Skeletal muscle tissue (tissue), 3 donors: ENCODE measurements at regions not wholly inside any gene's neighbourhood (a gene's known extent, or its start where the extent isn't known, plus 50 kb on each side); places are given as distances from the start of the nearest gene placed in this dataset.

ENCODE experiments used
- H3K27ac ChIP-seq: one replicate; pipeline ENCODE4 v1.7.0; 2013; ENCODE audit warnings: mild to moderate bottlenecking, low read depth, low read length, inconsistent platforms
- H3K27me3 ChIP-seq, 3 donors: one replicate each; pipeline ENCODE4 v1.7.0; 2013; ENCODE audit warnings: low read length in 3 of 3; ENCODE audit not compliant: control insufficient read depth in 3 of 3, insufficient read depth in 3 of 3
- H3K36me3 ChIP-seq, 3 donors: one replicate each; pipeline ENCODE4 v1.7.0; 2013; ENCODE audit warnings: low read length in 3 of 3; ENCODE audit not compliant: control insufficient read depth in 3 of 3, insufficient read depth in 3 of 3
- H3K4me1 ChIP-seq, 3 donors: one replicate each; pipeline ENCODE4 v1.7.0; 2013; ENCODE audit warnings: low read length in 3 of 3, mild to moderate bottlenecking in 3 of 3; ENCODE audit not compliant: control insufficient read depth in 3 of 3, insufficient read depth in 3 of 3
- H3K4me3 ChIP-seq, 3 donors: one replicate each; pipeline ENCODE4 v1.7.0; 2013; ENCODE audit warnings: low read length in 3 of 3
- H3K9ac ChIP-seq, 3 donors: one replicate each; pipeline ENCODE4 v1.7.0; 2013; ENCODE audit warnings: low read length in 3 of 3, mild to moderate bottlenecking in 3 of 3, moderate library complexity in 2 of 3, low read depth in 1 of 3
- H3K9me3 ChIP-seq, 3 donors: one replicate each; pipeline ENCODE4 v1.7.0; 2013; ENCODE audit warnings: low read length in 3 of 3; ENCODE audit not compliant: control insufficient read depth in 3 of 3
- donor health status: Osteomylitis.

- H3K4me1 ChIP-seq = no peaks in the 10 kb centered on the region
- H3K27ac ChIP-seq = no peak overlapping the region
- H3K4me3 ChIP-seq = no peak overlapping the region
- no peaks in the 10 kb centered on the region for H3K9me3 ChIP-seq
- H3K27me3 ChIP-seq = no peaks in the 10 kb centered on the region
- H3K36me3 ChIP-seq = no peaks in the 10 kb centered on the region
- H3K9ac ChIP-seq = no peak overlapping the region
Measured at GRCh38 chr15:95826412-95827195, 503.9 kb upstream of the NR2F2 start.

GRCh38 chr15:95829062-95829461 is 501.4 kb upstream of the NR2F2 start:
- Histone ChIP-seq H3K9me3 (no peaks in the 10 kb centered on the region), H3K9ac (no peak overlapping the region), H3K4me3 (no peak overlapping the region), H3K36me3 (no peaks in the 10 kb centered on the region), H3K27me3 (no peaks in the 10 kb centered on the region), H3K27ac (no peak overlapping the region), H3K4me1 (no peaks in the 10 kb centered on the region)

- Histone ChIP-seq H3K4me1 (no peaks in the 10 kb centered on the region), H3K9me3 (no peaks in the 10 kb centered on the region), H3K27ac (no peak overlapping the region), H3K4me3 (no peak overlapping the region), H3K9ac (no peak overlapping the region), H3K27me3 (no peaks in the 10 kb centered on the region), H3K36me3 (no peaks in the 10 kb centered on the region)
Measured at GRCh38 chr15:95830281-95830680, 500.2 kb upstream of the NR2F2 start.

GRCh38 chr15:95832668-95833067 is 497.8 kb upstream of the NR2F2 start:
- Histone ChIP-seq H3K27me3 (no peaks in the 10 kb centered on the region), H3K9me3 (no peaks in the 10 kb centered on the region), H3K4me3 (no peak overlapping the region), H3K4me1 (no peaks in the 10 kb centered on the region), H3K9ac (no peak overlapping the region), H3K27ac (no peak overlapping the region), H3K36me3 (no peaks in the 10 kb centered on the region)

- H3K9me3 ChIP-seq = no peaks in the 10 kb centered on the region
- H3K4me1 ChIP-seq = no peaks in the 10 kb centered on the region
- H3K36me3 ChIP-seq = no peaks in the 10 kb centered on the region
- H3K27me3 ChIP-seq = no peaks in the 10 kb centered on the region
- H3K9ac ChIP-seq = no peak overlapping the region
- no peak overlapping the region for H3K27ac ChIP-seq
- H3K4me3 ChIP-seq = no peak overlapping the region
Measured at GRCh38 chr15:95834028-95834804, 496.3 kb upstream of the NR2F2 start.

DNA sequence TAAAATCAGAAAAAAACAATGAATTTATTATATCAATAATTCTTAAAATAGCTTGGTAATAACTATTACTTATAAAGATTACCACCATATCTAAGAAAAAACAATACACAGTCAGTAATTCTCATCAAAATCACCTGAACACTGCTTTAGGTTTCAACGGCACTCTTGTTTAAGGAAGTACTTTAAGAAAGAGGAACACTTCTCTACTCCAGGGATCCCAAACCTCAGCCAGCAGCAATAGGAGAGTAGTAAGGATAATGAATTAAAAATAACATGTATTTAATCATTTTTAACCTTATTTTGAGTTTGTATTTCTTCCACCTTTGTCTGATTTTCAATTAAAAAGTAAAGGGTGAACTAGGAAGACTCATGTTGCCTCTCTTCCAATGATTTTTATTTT is 494.0 kb upstream of the NR2F2 start:
- H3K9me3 ChIP-seq = no peaks in the 10 kb centered on the region
- H3K27ac ChIP-seq = no peak overlapping the region
- H3K4me1 ChIP-seq = no peaks in the 10 kb centered on the region
- H3K4me3 ChIP-seq = no peak overlapping the region
- no peaks in the 10 kb centered on the region for H3K27me3 ChIP-seq
- H3K9ac ChIP-seq = no peak overlapping the region
- no peaks in the 10 kb centered on the region for H3K36me3 ChIP-seq

- no peaks in the 10 kb centered on the region for H3K36me3 ChIP-seq
- no peak overlapping the region for H3K9ac ChIP-seq
- no peak overlapping the region for H3K4me3 ChIP-seq
- H3K9me3 ChIP-seq = no peaks in the 10 kb centered on the region
- no peaks in the 10 kb centered on the region for H3K27me3 ChIP-seq
- H3K4me1 ChIP-seq = no peaks in the 10 kb centered on the region
- no peak overlapping the region for H3K27ac ChIP-seq
Measured at GRCh38 chr15:95837341-95838004, 493.0 kb upstream of the NR2F2 start.

GRCh38 chr15:95839367-95839782 is 491.1 kb upstream of the NR2F2 start:
- Histone ChIP-seq H3K4me1 (peaks cover 0 to 6% (median 0%) of the 10 kb centered on the region in 3 donors), H3K9ac (no peak overlapping the region), H3K27me3 (no peaks in the 10 kb centered on the region), H3K4me3 (no peak overlapping the region), H3K36me3 (no peaks in the 10 kb centered on the region), H3K27ac (peak overlapping the region; percentile 42), H3K9me3 (no peaks in the 10 kb centered on the region)

DNA sequence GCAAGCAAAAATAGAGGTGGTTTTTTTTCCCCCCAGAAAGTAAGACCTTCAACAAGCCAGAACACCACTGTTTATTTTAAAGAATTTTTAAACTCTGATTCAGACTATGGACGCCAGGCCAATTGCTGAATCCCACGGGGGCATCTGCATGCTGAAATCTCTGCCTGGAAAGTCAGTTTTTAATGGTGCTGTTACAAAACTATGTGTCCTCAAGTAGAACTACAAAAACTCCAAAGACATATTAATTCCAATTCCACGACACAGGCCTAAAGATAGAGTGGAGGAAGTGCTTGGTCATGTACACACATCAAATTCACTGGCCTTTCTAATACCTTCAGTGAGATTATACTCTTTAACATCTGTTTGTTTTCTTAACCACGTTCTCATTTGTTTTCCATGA is 490.5 kb upstream of the NR2F2 start:
- Histone ChIP-seq H3K27me3 (no peaks in the 10 kb centered on the region), H3K4me3 (no peak overlapping the region), H3K36me3 (no peaks in the 10 kb centered on the region), H3K9ac (no peak overlapping the region), H3K9me3 (no peaks in the 10 kb centered on the region), H3K4me1 (peaks cover 0 to 6% (median 0%) of the 10 kb centered on the region in 3 donors), H3K27ac (peak overlapping the region; percentile 62)

GRCh38 chr15:95840855-95841254 is 489.6 kb upstream of the NR2F2 start:
- Histone ChIP-seq H3K9me3 (no peaks in the 10 kb centered on the region), H3K4me1 (peaks cover 0 to 6% (median 0%) of the 10 kb centered on the region in 3 donors), H3K27me3 (no peaks in the 10 kb centered on the region), H3K36me3 (no peaks in the 10 kb centered on the region), H3K9ac (no peak overlapping the region), H3K27ac (no peak overlapping the region), H3K4me3 (no peak overlapping the region)
